Vagina (tissue), 2 donors: ENCODE measurements at regions not wholly inside any gene's neighbourhood (a gene's known extent, or its start where the extent isn't known, plus 50 kb on each side); places are given as distances from the start of the nearest gene placed in this dataset.

Experiments used
- DNase-seq, 2 donors: peaks; one replicate each; pipeline ENCODE4 v3.0.0-alpha.2; 2017; ENCODE audit errors: extremely low spot score in 2 of 2
- H3K27ac ChIP-seq: fragments of 200-600 bp; sonication (generic); one replicate; pipeline ENCODE4 v1.5.1; 2019
- H3K27me3 ChIP-seq: fragments of 200-600 bp; sonication (generic); one replicate; pipeline ENCODE4 v1.5.1; 2019
- H3K36me3 ChIP-seq, 2 donors: fragments of 200-600 bp; sonication (generic); one replicate each; pipeline ENCODE4 v1.5.1; 2017 to 2019
- H3K4me1 ChIP-seq: fragments of 200-600 bp; sonication (generic); one replicate; pipeline ENCODE4 v1.5.1; 2019
- H3K4me3 ChIP-seq, 2 donors: fragments of 200-600 bp; sonication (generic); 1 replicate in 1 of 2; 2 replicates in 1 of 2; pipeline ENCODE4 v1.5.1; 2016 to 2019
- H3K9me3 ChIP-seq: fragments of 200-600 bp; sonication (generic); one replicate; pipeline ENCODE4 v1.5.1; 2019
- CTCF ChIP-seq, 3 experiments: fragments of 450-650 bp in 2 of 3; fragments of 200-600 bp in 1 of 3; sonication (generic) in 1 of 3; IDR thresholded peaks; one replicate each; pipeline ENCODE4 v1.5.1; 2017 to 2019; ENCODE audit warnings: antibody characterized with exemption in 3 of 3, mild to moderate bottlenecking in 2 of 3, moderate library complexity in 2 of 3
- POLR2A ChIP-seq, 2 donors: fragments of 450-650 bp; IDR thresholded peaks; one replicate each; pipeline ENCODE4 v1.6.1; 2017; ENCODE audit warnings: antibody characterized with exemption in 2 of 2, mild to moderate bottlenecking in 2 of 2, moderate library complexity in 2 of 2
- POLR2AphosphoS5 ChIP-seq, 2 donors: sonication (generic); formaldehyde crosslinking; IDR thresholded peaks; one replicate each; pipeline ENCODE4 v1.9.0; 2017; ENCODE audit warnings: antibody characterized with exemption in 2 of 2, mild to moderate bottlenecking in 2 of 2, low read depth in 1 of 2; ENCODE audit not compliant: insufficient read depth in 1 of 2
- intact Hi-C: fragments of 100-400 bp; cut with DNase I; formaldehyde crosslinking; loops from one replicate; pipeline ENCODE4 v1.15.1; 2023

- Histone ChIP-seq H3K36me3 (no peaks in the 10 kb centered on the region), H3K4me3 (no peak overlapping the region), H3K4me1 (no peaks in the 10 kb centered on the region), H3K27ac (no peak overlapping the region), H3K9me3 (no peaks in the 10 kb centered on the region), H3K27me3 (no peaks in the 10 kb centered on the region)
- intact Hi-C loops = no loop called here
- DNase-seq = no peak
- no peak for TF ChIP-seq CTCF (IDR thresholded peaks at IDR 0.05)
- TF ChIP-seq POLR2A (IDR thresholded peaks at IDR 0.05) = no peak
- TF ChIP-seq POLR2AphosphoS5 (IDR thresholded peaks at IDR 0.05; ENCODE audit: insufficient read depth in 1 of 2, low read depth in 1 of 2) = no peak
Observed at GRCh38 chr20:7432612-7433011, 507.6 kb downstream of the HAO1 start.

- no peak for TF ChIP-seq POLR2AphosphoS5 (IDR thresholded peaks at IDR 0.05; ENCODE audit: insufficient read depth in 1 of 2, low read depth in 1 of 2)
- TF ChIP-seq POLR2A (IDR thresholded peaks at IDR 0.05) = no peak
- no peak for TF ChIP-seq CTCF (IDR thresholded peaks at IDR 0.05)
- no peak for DNase-seq
- intact Hi-C loops = no loop called here
- H3K27me3 ChIP-seq = no peaks in the 10 kb centered on the region
- H3K9me3 ChIP-seq = no peaks in the 10 kb centered on the region
- no peaks in the 10 kb centered on the region for H3K4me1 ChIP-seq
- no peak overlapping the region for H3K27ac ChIP-seq
- H3K4me3 ChIP-seq = no peak overlapping the region
- H3K36me3 ChIP-seq = no peaks in the 10 kb centered on the region
Observed at GRCh38 chr20:7437311-7437710, 502.9 kb downstream of the HAO1 start.

GRCh38 chr20:7449269-7449668, 491.0 kb downstream of the HAO1 start:
- TF ChIP-seq POLR2AphosphoS5 (IDR thresholded peaks at IDR 0.05; ENCODE audit: insufficient read depth in 1 of 2, low read depth in 1 of 2) (no peak), POLR2A (IDR thresholded peaks at IDR 0.05) (no peak), CTCF (IDR thresholded peaks at IDR 0.05) (no peak)
- Histone ChIP-seq H3K4me1 (no peaks in the 10 kb centered on the region), H3K4me3 (no peak overlapping the region), H3K9me3 (no peaks in the 10 kb centered on the region), H3K27ac (no peak overlapping the region), H3K27me3 (no peaks in the 10 kb centered on the region), H3K36me3 (no peaks in the 10 kb centered on the region)
- no peak for DNase-seq
- intact Hi-C loops = no loop called here

- intact Hi-C loops = no loop called here
Observed at GRCh38 chr20:7452890-7453289, 487.4 kb downstream of the HAO1 start.

GRCh38 chr20:7454047-7454446, 486.2 kb downstream of the HAO1 start:
- no peak overlapping the region for H3K4me3 ChIP-seq
- H3K27me3 ChIP-seq = no peaks in the 10 kb centered on the region
- intact Hi-C loops = no loop called here
- no peaks in the 10 kb centered on the region for H3K9me3 ChIP-seq
- TF ChIP-seq POLR2A (IDR thresholded peaks at IDR 0.05) = no peak
- H3K27ac ChIP-seq = no peak overlapping the region
- no peaks in the 10 kb centered on the region for H3K36me3 ChIP-seq
- no peaks in the 10 kb centered on the region for H3K4me1 ChIP-seq
- DNase-seq = no peak

More at GRCh38 chr20:7452890-7453289, 487.4 kb downstream of the HAO1 start:
- Histone ChIP-seq H3K36me3 (no peaks in the 10 kb centered on the region), H3K27me3 (no peaks in the 10 kb centered on the region), H3K9me3 (no peaks in the 10 kb centered on the region), H3K27ac (no peak overlapping the region), H3K4me3 (no peak overlapping the region), H3K4me1 (no peaks in the 10 kb centered on the region)
- TF ChIP-seq POLR2A (IDR thresholded peaks at IDR 0.05) = no peak
- TF ChIP-seq POLR2AphosphoS5 (IDR thresholded peaks at IDR 0.05; ENCODE audit: insufficient read depth in 1 of 2, low read depth in 1 of 2) = no peak
- no peak for TF ChIP-seq CTCF (IDR thresholded peaks at IDR 0.05)
- DNase-seq = no peak

GRCh38 chr20:7458459-7458858, 481.8 kb downstream of the HAO1 start:
- Histone ChIP-seq H3K9me3 (no peaks in the 10 kb centered on the region), H3K36me3 (no peaks in the 10 kb centered on the region), H3K27ac (no peak overlapping the region), H3K4me3 (no peak overlapping the region), H3K4me1 (no peaks in the 10 kb centered on the region), H3K27me3 (no peaks in the 10 kb centered on the region)
- TF ChIP-seq POLR2A (IDR thresholded peaks at IDR 0.05) = no peak
- TF ChIP-seq CTCF (IDR thresholded peaks at IDR 0.05) = no peak
- TF ChIP-seq POLR2AphosphoS5 (IDR thresholded peaks at IDR 0.05; ENCODE audit: insufficient read depth in 1 of 2, low read depth in 1 of 2) = no peak
- DNase-seq = no peak
- intact Hi-C loops = no loop called here
